PC-3 (cell line): ENCODE measurements at regions not wholly inside any gene's neighbourhood (a gene's known extent, or its start where the extent isn't known, plus 50 kb on each side); places are given as distances from the start of the nearest gene placed in this dataset.

Source experiments
- CTCF ChIP-seq: fragments of 300-600 bp; sonication (generic); conservative IDR thresholded peaks from 2 replicates; pipeline ENCODE4 v1.5.1; 2017; ENCODE audit warnings: antibody characterized with exemption, low read depth, mild to moderate bottlenecking, low read length
- EZH2 ChIP-seq: fragments of 300-600 bp; sonication (generic); IDR thresholded peaks from one replicate; pipeline ENCODE4 v1.6.1; 2017; ENCODE audit warnings: antibody characterized with exemption, mild to moderate bottlenecking, low read length; ENCODE audit not compliant: unreplicated experiment
- EZH2phosphoT487 ChIP-seq: fragments of 300-600 bp; sonication (generic); IDR thresholded peaks from 2 replicates; pipeline ENCODE4 v1.6.1; 2018; ENCODE audit warnings: mild to moderate bottlenecking, antibody characterized with exemption, low read length, borderline replicate concordance

- TF ChIP-seq EZH2 (no peak), EZH2phosphoT487 (no peak), CTCF (no peak)
Measured at GRCh38 chr15:69749274-69749673, 296.7 kb downstream of the RPLP1 start.
